ENCODE measurements at regions not wholly inside any gene's neighbourhood (a gene's known extent, or its start where the extent isn't known, plus 50 kb on each side); places are given as distances from the start of the nearest gene placed in this dataset.

DNA sequence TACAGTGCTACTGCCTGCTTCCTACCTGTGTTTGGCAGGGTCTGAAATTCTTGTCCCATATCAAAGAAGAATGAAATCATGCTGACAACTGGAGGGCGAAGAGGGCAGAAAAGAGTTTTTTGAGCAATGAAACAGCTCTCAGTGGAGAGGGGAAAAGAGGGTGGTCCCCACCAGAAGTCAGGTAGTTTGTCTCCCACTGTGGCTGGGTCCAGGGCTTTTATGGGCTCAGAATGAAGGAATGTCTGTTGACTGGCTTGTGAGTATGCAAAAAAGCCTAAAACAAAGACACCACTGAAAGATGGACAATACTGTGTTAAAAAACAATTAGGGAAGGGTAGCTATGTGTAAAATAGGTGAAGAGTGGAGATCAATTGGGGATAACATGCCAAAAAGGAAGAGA, 115.0 kb downstream of the ADAM29 start:
- intact Hi-C loops (cut with DNase I; ENCODE audit: low total_unique reads): no loop called here
- 81 to 94% (median 88%) methylated on average over 1 of the region's 1 CpG for WGBS, 5 donors
- no peak for TF ChIP-seq POLR2AphosphoS5 (IDR thresholded peaks at IDR 0.05)
- TF ChIP-seq, protein P1, sequence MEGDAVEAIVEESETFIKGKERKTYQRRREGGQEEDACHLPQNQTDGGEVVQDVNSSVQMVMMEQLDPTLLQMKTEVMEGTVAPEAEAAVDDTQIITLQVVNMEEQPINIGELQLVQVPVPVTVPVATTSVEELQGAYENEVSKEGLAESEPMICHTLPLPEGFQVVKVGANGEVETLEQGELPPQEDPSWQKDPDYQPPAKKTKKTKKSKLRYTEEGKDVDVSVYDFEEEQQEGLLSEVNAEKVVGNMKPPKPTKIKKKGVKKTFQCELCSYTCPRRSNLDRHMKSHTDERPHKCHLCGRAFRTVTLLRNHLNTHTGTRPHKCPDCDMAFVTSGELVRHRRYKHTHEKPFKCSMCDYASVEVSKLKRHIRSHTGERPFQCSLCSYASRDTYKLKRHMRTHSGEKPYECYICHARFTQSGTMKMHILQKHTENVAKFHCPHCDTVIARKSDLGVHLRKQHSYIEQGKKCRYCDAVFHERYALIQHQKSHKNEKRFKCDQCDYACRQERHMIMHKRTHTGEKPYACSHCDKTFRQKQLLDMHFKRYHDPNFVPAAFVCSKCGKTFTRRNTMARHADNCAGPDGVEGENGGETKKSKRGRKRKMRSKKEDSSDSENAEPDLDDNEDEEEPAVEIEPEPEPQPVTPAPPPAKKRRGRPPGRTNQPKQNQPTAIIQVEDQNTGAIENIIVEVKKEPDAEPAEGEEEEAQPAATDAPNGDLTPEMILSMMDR (IDR thresholded peaks at IDR 0.05): no peak
- no peak for TF ChIP-seq EP300 (IDR thresholded peaks at IDR 0.05)
- no peak for TF ChIP-seq POLR2A (IDR thresholded peaks at IDR 0.05)

DNA sequence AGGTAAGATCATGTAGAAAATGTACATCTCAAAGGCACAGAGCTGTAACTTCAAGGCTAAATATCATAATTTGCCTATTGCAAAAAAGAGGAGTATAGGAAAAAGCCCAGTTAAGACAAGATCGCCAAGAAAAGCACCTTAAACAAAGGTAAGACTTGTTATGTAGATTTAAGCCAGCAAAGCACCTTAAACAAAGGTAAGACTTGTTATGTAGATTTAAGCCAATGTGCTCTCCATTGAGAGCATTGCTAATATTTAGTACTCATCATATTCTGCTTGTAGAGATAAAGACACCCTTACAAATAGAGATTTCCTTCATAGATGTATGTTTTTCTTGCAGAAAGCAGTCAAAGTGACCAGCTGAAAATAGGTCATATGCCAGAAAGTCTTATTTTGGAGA, 115.8 kb downstream of the ADAM29 start:
- no peaks in the 10 kb centered on the region for H3K27me3 ChIP-seq
- peaks cover 0 to 16% (median 7%) of the 10 kb centered on the region in 4 donors for H3K9me3 ChIP-seq
- no peaks in the 10 kb centered on the region for H3K36me3 ChIP-seq
- no peak for DNase-seq
- H3K4me1 ChIP-seq: no peaks in the 10 kb centered on the region
- no peak overlapping the region for H3K27ac ChIP-seq
- no peak overlapping the region for H3K4me3 ChIP-seq
- WGBS, 5 donors: 76 to 91% (median 88%) methylated on average over 1 of the region's 1 CpG
- no peak for TF ChIP-seq EP300 (IDR thresholded peaks at IDR 0.05)
- TF ChIP-seq POLR2A (IDR thresholded peaks at IDR 0.05): no peak
- TF ChIP-seq POLR2AphosphoS5 (IDR thresholded peaks at IDR 0.05): no peak
- TF ChIP-seq, protein P1 (IDR thresholded peaks at IDR 0.05): no peak
- intact Hi-C loops (cut with DNase I; ENCODE audit: low total_unique reads): no loop called here

More for the DNA sequence above, 115.0 kb downstream of the ADAM29 start:
- no peak overlapping the region for H3K4me3 ChIP-seq
- DNase-seq: no peak
- peaks cover 0 to 23% (median 7%) of the 10 kb centered on the region in 4 donors for H3K9me3 ChIP-seq
- no peaks in the 10 kb centered on the region for H3K4me1 ChIP-seq
- no peaks in the 10 kb centered on the region for H3K27me3 ChIP-seq
- no peaks in the 10 kb centered on the region for H3K36me3 ChIP-seq
- no peak overlapping the region for H3K27ac ChIP-seq

DNA sequence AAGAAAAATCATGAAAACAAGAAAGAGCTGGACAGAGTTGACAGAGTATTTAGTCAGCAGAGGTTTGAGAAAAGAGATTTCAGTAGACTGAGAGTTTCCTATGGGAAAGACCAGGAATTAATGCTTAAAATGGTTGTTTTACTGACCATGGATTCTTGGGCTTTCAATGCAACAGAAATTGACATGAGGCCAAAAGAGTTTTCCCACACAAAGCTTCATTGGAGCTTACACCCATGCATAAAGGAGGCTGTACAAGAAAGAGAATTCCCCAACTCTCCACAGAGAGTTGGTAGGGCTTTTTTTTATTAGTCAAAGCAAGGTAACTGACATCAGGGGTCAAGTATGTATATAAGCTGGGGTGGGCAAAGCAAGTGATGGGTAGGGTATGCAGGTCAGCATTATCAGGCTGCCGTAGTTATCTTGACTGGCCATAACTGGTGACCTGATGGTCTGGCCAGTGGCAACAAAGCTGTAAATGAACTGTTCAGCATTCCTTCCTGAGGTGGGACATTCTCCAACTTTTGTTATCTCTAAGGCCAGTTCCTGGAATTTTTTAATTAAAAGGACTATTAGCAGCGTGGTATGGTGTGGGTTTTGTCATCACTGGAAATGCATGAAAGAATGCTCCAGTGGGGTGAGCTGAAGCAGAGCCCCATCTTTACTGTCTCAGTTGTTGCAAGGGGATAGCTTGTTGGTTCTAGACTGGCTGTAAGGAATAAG, 117.0 kb downstream of the ADAM29 start:
- intact Hi-C loops (cut with DNase I; ENCODE audit: low total_unique reads): no loop called here
- H3K9me3 ChIP-seq: peaks cover 0 to 16% (median 7%) of the 10 kb centered on the region in 4 donors
- WGBS, 5 donors: 29 to 56% (median 47%) methylated on average over 2 of the region's 2 CpGs
- no peak overlapping the region for H3K4me3 ChIP-seq
- no peaks in the 10 kb centered on the region for H3K27me3 ChIP-seq
- H3K27ac ChIP-seq: no peak overlapping the region
- no peaks in the 10 kb centered on the region for H3K36me3 ChIP-seq
- no peaks in the 10 kb centered on the region for H3K4me1 ChIP-seq
- DNase-seq: no peak
- TF ChIP-seq, protein P1 (IDR thresholded peaks at IDR 0.05): no peak
- no peak for TF ChIP-seq POLR2A (IDR thresholded peaks at IDR 0.05)
- no peak for TF ChIP-seq POLR2AphosphoS5 (IDR thresholded peaks at IDR 0.05)
- TF ChIP-seq EP300 (IDR thresholded peaks at IDR 0.05): no peak

DNA sequence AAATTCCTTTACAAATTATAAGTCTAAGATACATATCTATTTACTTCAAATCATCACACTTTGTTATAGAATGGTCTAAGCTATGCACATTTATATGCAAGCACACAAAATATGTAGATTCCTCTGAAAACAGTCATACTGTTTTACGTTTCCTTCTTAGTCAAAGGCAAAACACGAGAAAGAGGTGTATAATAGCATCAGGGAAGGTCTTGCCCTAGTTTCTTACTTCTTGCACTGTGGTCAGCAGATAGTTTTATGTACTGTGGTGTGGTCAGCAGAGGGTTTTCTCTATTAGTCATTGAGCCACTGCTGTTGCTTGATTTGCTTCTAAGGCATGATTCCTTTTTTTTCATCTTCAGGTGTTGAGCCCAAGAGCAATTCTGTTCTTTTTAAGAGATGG, 117.7 kb downstream of the ADAM29 start:
- Histone ChIP-seq H3K27me3 (no peaks in the 10 kb centered on the region), H3K9me3 (peaks cover 0 to 16% (median 7%) of the 10 kb centered on the region in 4 donors), H3K27ac (no peak overlapping the region), H3K4me3 (no peak overlapping the region), H3K36me3 (no peaks in the 10 kb centered on the region), H3K4me1 (no peaks in the 10 kb centered on the region)
- intact Hi-C loops (cut with DNase I; ENCODE audit: low total_unique reads): no loop called here
- no peak for DNase-seq
- WGBS, 5 donors: 58 to 74% (median 70%) methylated on average over 2 of the region's 2 CpGs
- TF ChIP-seq, protein P1 (IDR thresholded peaks at IDR 0.05): no peak
